ENCODE measurements at regions not wholly inside any gene's neighbourhood (a gene's known extent, or its start where the extent isn't known, plus 50 kb on each side); places are given as distances from the start of the nearest gene placed in this dataset.

- intact Hi-C loops (cut with micrococcal nuclease; ENCODE audit: unreplicated experiment): no loop called here
- Mint-ChIP-seq H3K4me3 (ENCODE audit: unreplicated experiment) (no peak overlapping the region), H3K27ac (ENCODE audit: unreplicated experiment) (no peak overlapping the region), H3K27me3 (ENCODE audit: insufficient read depth, unreplicated experiment) (no peaks in the 10 kb centered on the region), H3K4me1 (ENCODE audit: low read depth, unreplicated experiment) (no peaks in the 10 kb centered on the region), H3K36me3 (ENCODE audit: insufficient read depth, unreplicated experiment) (no peaks in the 10 kb centered on the region), H3K9me3 (ENCODE audit: unreplicated experiment) (peaks cover 8% of the 10 kb centered on the region)
- no peak for DNase-seq
- no peaks in the 10 kb centered on the region for H3K36me3 ChIP-seq (ENCODE audit: control insufficient read depth, insufficient read depth, low read length)
- BruUV-seq (replicated peaks): no TSS peak
- H3K9me3 ChIP-seq: no peaks in the 10 kb centered on the region; the same call in 1 of the 2 replicates
- POLR2A ChIA-PET: no interaction called here
- CTCF ChIA-PET: no interaction called here
- H3K4me1 ChIP-seq: no peaks in the 10 kb centered on the region
- TF ChIP-seq, protein P1, sequence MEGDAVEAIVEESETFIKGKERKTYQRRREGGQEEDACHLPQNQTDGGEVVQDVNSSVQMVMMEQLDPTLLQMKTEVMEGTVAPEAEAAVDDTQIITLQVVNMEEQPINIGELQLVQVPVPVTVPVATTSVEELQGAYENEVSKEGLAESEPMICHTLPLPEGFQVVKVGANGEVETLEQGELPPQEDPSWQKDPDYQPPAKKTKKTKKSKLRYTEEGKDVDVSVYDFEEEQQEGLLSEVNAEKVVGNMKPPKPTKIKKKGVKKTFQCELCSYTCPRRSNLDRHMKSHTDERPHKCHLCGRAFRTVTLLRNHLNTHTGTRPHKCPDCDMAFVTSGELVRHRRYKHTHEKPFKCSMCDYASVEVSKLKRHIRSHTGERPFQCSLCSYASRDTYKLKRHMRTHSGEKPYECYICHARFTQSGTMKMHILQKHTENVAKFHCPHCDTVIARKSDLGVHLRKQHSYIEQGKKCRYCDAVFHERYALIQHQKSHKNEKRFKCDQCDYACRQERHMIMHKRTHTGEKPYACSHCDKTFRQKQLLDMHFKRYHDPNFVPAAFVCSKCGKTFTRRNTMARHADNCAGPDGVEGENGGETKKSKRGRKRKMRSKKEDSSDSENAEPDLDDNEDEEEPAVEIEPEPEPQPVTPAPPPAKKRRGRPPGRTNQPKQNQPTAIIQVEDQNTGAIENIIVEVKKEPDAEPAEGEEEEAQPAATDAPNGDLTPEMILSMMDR (IDR thresholded peaks at IDR 0.05; ENCODE audit: insufficient read depth in 1 of 2, low read depth in 1 of 2, low read length in 1 of 2, severe bottlenecking in 1 of 2, unreplicated experiment in 1 of 2): no peak
- H3K27me3 ChIP-seq (replicated peaks; ENCODE audit: control insufficient read depth, insufficient read depth, low read length): no peaks in the 10 kb centered on the region
- H3K4me3 ChIP-seq (ENCODE audit: low read depth, low read length): no peak overlapping the region
Observed at GRCh38 chr5:25619273-25619672, 974.5 kb upstream of the CDH10 start.

DNA sequence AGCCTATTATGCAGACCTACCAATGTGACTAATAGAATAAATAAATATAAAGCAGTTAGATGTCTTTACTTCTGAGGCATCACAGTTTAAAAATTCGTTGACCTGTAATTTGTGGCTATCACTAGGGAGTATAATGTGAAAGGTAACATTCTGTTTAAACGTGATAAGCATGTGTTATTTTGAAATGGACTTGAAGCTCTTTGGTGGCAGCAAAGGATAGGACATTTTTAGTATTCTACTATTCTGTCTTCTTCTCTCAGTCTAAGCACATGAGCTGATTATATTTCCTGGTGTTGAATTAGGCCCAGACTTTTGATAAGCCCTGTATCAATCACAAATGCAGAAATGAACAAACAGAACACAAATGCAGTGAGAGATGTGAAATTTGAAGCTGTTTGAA lies 974.0 kb upstream of the CDH10 start:
- no TSS peak for BruUV-seq (replicated peaks)
- TF ChIP-seq, protein P1 (IDR thresholded peaks at IDR 0.05; ENCODE audit: insufficient read depth in 1 of 2, low read depth in 1 of 2, low read length in 1 of 2, severe bottlenecking in 1 of 2, unreplicated experiment in 1 of 2): no peak
- Histone ChIP-seq H3K4me3 (ENCODE audit: low read depth, low read length) (no peak overlapping the region), H3K9me3 (no peaks in the 10 kb centered on the region; the same call in 1 of the 2 replicates), H3K4me1 (no peaks in the 10 kb centered on the region), H3K36me3 (ENCODE audit: control insufficient read depth, insufficient read depth, low read length) (no peaks in the 10 kb centered on the region), H3K27me3 (replicated peaks; ENCODE audit: control insufficient read depth, insufficient read depth, low read length) (no peaks in the 10 kb centered on the region)
- no peak for DNase-seq
- H3K27ac Mint-ChIP-seq (ENCODE audit: unreplicated experiment): no peak overlapping the region
- H3K4me3 Mint-ChIP-seq (ENCODE audit: unreplicated experiment): no peak overlapping the region
- ChIA-PET POLR2A (no interaction called here), CTCF (no interaction called here)
- peaks cover 8% of the 10 kb centered on the region for H3K9me3 Mint-ChIP-seq (ENCODE audit: unreplicated experiment)
- intact Hi-C loops (cut with micrococcal nuclease; ENCODE audit: unreplicated experiment): no loop called here
- no peaks in the 10 kb centered on the region for H3K27me3 Mint-ChIP-seq (ENCODE audit: insufficient read depth, unreplicated experiment)
- H3K4me1 Mint-ChIP-seq (ENCODE audit: low read depth, unreplicated experiment): no peaks in the 10 kb centered on the region
- no peaks in the 10 kb centered on the region for H3K36me3 Mint-ChIP-seq (ENCODE audit: insufficient read depth, unreplicated experiment)

DNA sequence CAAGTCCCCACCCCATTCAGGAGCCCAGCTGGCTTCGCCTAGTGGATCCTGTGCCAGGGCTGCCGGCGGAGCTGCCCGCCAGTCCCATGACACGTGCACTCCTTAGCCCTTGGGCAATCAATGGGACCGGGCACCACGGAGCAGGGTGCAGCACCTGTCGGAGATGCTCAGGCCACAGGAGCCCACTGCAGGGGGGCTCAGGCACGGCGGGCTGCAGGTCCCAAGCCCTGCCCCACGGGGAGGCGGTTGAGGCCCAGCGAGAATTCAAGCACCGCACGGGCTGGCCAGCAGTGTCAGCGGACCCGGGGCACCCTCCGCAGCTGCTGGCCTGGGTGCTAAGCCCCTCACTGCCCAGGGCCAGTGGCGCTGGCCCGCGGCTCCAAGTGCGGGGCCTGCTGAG lies 969.7 kb upstream of the CDH10 start:
- Mint-ChIP-seq H3K4me1 (ENCODE audit: low read depth, unreplicated experiment) (no peaks in the 10 kb centered on the region), H3K36me3 (ENCODE audit: insufficient read depth, unreplicated experiment) (no peaks in the 10 kb centered on the region), H3K9me3 (ENCODE audit: unreplicated experiment) (peaks cover 8% of the 10 kb centered on the region), H3K4me3 (ENCODE audit: unreplicated experiment) (no peak overlapping the region), H3K27ac (ENCODE audit: unreplicated experiment) (no peak overlapping the region), H3K27me3 (ENCODE audit: insufficient read depth, unreplicated experiment) (no peaks in the 10 kb centered on the region)
- Histone ChIP-seq H3K4me3 (ENCODE audit: low read depth, low read length) (no peak overlapping the region), H3K36me3 (ENCODE audit: control insufficient read depth, insufficient read depth, low read length) (no peaks in the 10 kb centered on the region), H3K4me1 (no peaks in the 10 kb centered on the region), H3K9me3 (no peaks in the 10 kb centered on the region), H3K27me3 (replicated peaks; ENCODE audit: control insufficient read depth, insufficient read depth, low read length) (no peaks in the 10 kb centered on the region)
- BruUV-seq (replicated peaks): no TSS peak
- TF ChIP-seq, protein P1 (IDR thresholded peaks at IDR 0.05; ENCODE audit: insufficient read depth in 1 of 2, low read depth in 1 of 2, low read length in 1 of 2, severe bottlenecking in 1 of 2, unreplicated experiment in 1 of 2): no peak
- CTCF ChIA-PET: no interaction called here
- no peak for DNase-seq
- POLR2A ChIA-PET: no interaction called here
- intact Hi-C loops (cut with micrococcal nuclease; ENCODE audit: unreplicated experiment): no loop called here
